ENCODE measurements at regions not wholly inside any gene's neighbourhood (a gene's known extent, or its start where the extent isn't known, plus 50 kb on each side); places are given as distances from the start of the nearest gene placed in this dataset.

DNA sequence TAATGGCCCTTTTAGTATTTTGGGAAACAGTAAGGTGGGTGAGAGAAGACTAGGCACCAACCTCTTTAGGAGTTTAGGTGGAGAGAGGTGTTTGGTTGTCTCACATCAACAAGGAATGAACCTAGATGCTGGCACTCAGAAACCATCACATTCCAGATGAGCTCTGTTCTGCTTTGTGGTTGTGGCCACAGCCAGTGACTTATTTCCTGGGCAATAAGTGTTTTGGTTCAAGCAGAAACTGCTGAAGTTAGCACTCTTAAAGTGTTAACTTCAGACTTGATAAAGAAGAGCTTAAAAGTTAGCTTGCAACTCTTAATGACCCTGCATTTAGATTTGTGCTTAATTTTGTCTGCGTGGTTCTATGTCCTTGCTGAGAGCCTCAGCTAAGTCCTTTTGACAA, 929.2 kb downstream of the SLC4A3 start:
- peaks cover 0 to 3% (median 0%) of the 10 kb centered on the region in 5 donors for H3K4me1 ChIP-seq (ENCODE audit: control insufficient read depth in 5 of 5, insufficient read depth in 5 of 5, low read length in 5 of 5)
- no peak overlapping the region for H3K9ac ChIP-seq (ENCODE audit: insufficient read depth in 1 of 2, low read length in 2 of 2)
- WGBS, 2 donors: 52 to 73% methylated on average over 1 of the region's 1 CpG
- no peaks in the 10 kb centered on the region for H3K36me3 ChIP-seq (ENCODE audit: control insufficient read depth in 4 of 4, insufficient read depth in 4 of 4, low read length in 4 of 4)
- no peak overlapping the region for H3K27ac ChIP-seq (ENCODE audit: low read depth in 1 of 2, low read length in 1 of 2)
- H3K9me3 ChIP-seq (ENCODE audit: control insufficient read depth in 4 of 4, insufficient read depth in 3 of 4, low read length in 3 of 4): peaks cover 0 to 1% (median 0%) of the 10 kb centered on the region in 4 donors
- ATAC-seq (ENCODE audit: insufficient read depth, low FRiP score) (no peak), DNase-seq (no peak)
- no peak overlapping the region for H3K4me3 ChIP-seq
- no peaks in the 10 kb centered on the region for H3K27me3 ChIP-seq (ENCODE audit: control insufficient read depth in 3 of 3, insufficient read depth in 3 of 3, low read length in 2 of 3)
- TF ChIP-seq, protein P1, sequence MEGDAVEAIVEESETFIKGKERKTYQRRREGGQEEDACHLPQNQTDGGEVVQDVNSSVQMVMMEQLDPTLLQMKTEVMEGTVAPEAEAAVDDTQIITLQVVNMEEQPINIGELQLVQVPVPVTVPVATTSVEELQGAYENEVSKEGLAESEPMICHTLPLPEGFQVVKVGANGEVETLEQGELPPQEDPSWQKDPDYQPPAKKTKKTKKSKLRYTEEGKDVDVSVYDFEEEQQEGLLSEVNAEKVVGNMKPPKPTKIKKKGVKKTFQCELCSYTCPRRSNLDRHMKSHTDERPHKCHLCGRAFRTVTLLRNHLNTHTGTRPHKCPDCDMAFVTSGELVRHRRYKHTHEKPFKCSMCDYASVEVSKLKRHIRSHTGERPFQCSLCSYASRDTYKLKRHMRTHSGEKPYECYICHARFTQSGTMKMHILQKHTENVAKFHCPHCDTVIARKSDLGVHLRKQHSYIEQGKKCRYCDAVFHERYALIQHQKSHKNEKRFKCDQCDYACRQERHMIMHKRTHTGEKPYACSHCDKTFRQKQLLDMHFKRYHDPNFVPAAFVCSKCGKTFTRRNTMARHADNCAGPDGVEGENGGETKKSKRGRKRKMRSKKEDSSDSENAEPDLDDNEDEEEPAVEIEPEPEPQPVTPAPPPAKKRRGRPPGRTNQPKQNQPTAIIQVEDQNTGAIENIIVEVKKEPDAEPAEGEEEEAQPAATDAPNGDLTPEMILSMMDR (IDR thresholded peaks at IDR 0.05; ENCODE audit: control extremely low read depth, extremely low read depth): no peak

- no peak for ATAC-seq (ENCODE audit: insufficient read depth, low FRiP score)
- Histone ChIP-seq H3K36me3 (ENCODE audit: control insufficient read depth in 4 of 4, insufficient read depth in 4 of 4, low read length in 4 of 4) (no peaks in the 10 kb centered on the region), H3K27me3 (ENCODE audit: control insufficient read depth in 3 of 3, insufficient read depth in 3 of 3, low read length in 2 of 3) (no peaks in the 10 kb centered on the region), H3K9me3 (ENCODE audit: control insufficient read depth in 4 of 4, insufficient read depth in 3 of 4, low read length in 3 of 4) (peaks cover 0 to 1% (median 0%) of the 10 kb centered on the region in 4 donors), H3K27ac (ENCODE audit: low read depth in 1 of 2, low read length in 1 of 2) (no peak overlapping the region), H3K9ac (ENCODE audit: insufficient read depth in 1 of 2, low read length in 2 of 2) (no peak overlapping the region), H3K4me1 (ENCODE audit: control insufficient read depth in 5 of 5, insufficient read depth in 5 of 5, low read length in 5 of 5) (no peaks in the 10 kb centered on the region), H3K4me3 (no peak overlapping the region)
- TF ChIP-seq, protein P1 (IDR thresholded peaks at IDR 0.05; ENCODE audit: control extremely low read depth, extremely low read depth): no peak
- 92 to 96% methylated on average over 7 of the region's 7 CpGs for WGBS, 2 donors
- no peak for DNase-seq
These were observed 932.8 kb downstream of the SLC4A3 start for GRCh38 chr2:220560192-220560591.

DNA sequence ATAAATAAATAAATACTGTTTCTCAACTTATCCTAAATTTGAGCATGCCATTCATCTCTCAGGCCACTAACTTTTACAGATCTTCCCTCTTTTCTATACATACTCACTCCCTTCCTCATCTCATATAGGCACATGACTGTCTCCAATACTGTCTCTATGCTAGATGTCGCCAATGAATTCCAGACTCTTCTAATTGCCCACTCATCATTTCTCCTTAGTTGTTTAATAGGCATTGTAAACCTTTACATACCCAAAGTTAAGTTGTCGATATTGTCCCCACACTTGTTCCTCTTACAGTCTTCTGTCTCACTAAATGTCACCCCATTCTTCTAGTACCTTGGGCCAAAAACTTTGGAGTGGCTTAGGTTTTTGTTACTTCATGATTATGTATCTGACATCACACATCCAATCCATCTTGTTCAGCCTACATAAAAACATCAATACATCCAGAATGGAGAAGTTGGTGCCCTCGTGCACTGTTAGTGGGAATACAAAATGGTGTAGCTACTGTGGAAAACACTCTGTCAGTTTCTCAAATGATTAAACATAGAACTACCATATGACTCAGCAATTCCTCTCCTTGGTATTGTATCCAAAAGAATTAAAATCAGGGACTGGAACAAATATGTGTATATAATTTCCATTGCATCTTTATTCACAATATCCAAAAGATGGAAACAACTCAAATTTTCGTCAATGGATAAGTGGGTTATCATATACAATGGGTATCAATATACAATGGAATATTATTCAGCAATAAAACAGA, 935.1 kb downstream of the SLC4A3 start:
- 89 to 92% methylated on average over 4 of the region's 4 CpGs for WGBS, 2 donors
- no peaks in the 10 kb centered on the region for H3K4me1 ChIP-seq (ENCODE audit: control insufficient read depth in 5 of 5, insufficient read depth in 5 of 5, low read length in 5 of 5)
- H3K9ac ChIP-seq (ENCODE audit: insufficient read depth in 1 of 2, low read length in 2 of 2): no peak overlapping the region
- H3K36me3 ChIP-seq (ENCODE audit: control insufficient read depth in 4 of 4, insufficient read depth in 4 of 4, low read length in 4 of 4): no peaks in the 10 kb centered on the region
- H3K4me3 ChIP-seq: no peak overlapping the region
- H3K27me3 ChIP-seq (ENCODE audit: control insufficient read depth in 3 of 3, insufficient read depth in 3 of 3, low read length in 2 of 3): no peaks in the 10 kb centered on the region
- peaks cover 0 to 1% (median 0%) of the 10 kb centered on the region in 4 donors for H3K9me3 ChIP-seq (ENCODE audit: control insufficient read depth in 4 of 4, insufficient read depth in 3 of 4, low read length in 3 of 4)
- no peak overlapping the region for H3K27ac ChIP-seq (ENCODE audit: low read depth in 1 of 2, low read length in 1 of 2)
- ATAC-seq (ENCODE audit: insufficient read depth, low FRiP score): no peak
- DNase-seq: no peak
- TF ChIP-seq, protein P1 (IDR thresholded peaks at IDR 0.05; ENCODE audit: control extremely low read depth, extremely low read depth): no peak

Data from lung (tissue), 11 donors.